ENCODE measurements at regions not wholly inside any gene's neighbourhood (a gene's known extent, or its start where the extent isn't known, plus 50 kb on each side); places are given as distances from the start of the nearest gene placed in this dataset.

DNA sequence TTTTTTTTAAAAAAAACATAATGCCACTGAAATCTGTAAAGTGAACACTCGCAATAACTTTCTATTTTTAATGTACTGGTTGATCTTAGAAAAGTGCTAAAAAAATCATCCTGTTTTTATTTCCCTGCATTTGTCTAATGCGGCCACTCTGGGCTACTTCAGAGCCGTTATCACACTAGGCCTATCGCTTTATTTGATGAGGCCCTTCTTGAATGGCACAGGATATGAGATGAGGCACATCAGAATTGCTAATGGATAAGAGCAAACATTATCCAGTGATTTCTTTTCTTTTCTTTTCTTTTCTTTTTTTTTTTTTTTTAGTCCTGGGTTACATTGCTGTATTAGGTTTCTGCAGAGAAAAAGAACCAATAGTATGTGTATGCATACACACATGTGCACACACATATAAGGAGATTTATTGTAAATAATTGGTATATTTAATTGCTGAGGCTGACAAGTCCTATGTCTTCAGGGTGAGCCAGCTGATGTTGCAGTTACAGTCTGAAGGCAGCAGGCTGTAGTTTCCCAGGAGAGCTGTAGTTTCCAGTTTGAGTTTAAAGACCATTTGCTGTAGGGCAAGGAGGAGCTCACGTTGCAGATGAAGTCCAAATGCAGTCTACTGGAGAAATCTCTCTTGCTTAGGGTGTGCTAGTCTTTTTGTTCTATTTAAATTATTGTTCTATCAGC lies 391.7 kb downstream of the MED10 start:
- no peak overlapping the region for H3K4me3 ChIP-seq (ENCODE audit: control insufficient read depth, low read depth, low read length)
- TF ChIP-seq, protein P1, sequence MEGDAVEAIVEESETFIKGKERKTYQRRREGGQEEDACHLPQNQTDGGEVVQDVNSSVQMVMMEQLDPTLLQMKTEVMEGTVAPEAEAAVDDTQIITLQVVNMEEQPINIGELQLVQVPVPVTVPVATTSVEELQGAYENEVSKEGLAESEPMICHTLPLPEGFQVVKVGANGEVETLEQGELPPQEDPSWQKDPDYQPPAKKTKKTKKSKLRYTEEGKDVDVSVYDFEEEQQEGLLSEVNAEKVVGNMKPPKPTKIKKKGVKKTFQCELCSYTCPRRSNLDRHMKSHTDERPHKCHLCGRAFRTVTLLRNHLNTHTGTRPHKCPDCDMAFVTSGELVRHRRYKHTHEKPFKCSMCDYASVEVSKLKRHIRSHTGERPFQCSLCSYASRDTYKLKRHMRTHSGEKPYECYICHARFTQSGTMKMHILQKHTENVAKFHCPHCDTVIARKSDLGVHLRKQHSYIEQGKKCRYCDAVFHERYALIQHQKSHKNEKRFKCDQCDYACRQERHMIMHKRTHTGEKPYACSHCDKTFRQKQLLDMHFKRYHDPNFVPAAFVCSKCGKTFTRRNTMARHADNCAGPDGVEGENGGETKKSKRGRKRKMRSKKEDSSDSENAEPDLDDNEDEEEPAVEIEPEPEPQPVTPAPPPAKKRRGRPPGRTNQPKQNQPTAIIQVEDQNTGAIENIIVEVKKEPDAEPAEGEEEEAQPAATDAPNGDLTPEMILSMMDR (IDR thresholded peaks at IDR 0.05; ENCODE audit: control insufficient read depth, insufficient read depth, low read depth, low read length, missing control alignments), result no peak
- no peak for DNase-seq (ENCODE audit: low read depth)

DNA sequence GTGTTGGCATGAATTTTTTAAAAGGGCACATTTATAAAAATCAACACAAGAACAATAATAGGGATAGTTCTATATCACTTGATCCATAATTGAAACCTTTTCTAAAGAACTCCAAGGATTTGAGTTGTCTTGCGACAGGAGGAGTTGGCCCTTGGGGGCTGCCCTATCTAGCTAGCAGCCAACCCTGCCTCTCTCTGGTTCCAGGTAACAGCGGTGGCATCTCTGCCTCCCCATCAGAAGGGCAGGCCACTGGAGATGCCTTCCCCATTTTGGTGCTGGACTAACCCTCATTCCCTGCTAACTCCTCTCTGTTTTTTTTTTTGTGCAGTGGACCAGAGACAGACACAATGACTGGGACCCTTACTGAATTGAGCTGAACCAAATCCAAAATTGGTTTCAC lies 393.0 kb downstream of the MED10 start:
- no peak overlapping the region for H3K4me3 ChIP-seq (ENCODE audit: control insufficient read depth, low read depth, low read length)
- DNase-seq (ENCODE audit: low read depth), result no peak
- TF ChIP-seq, protein P1 (IDR thresholded peaks at IDR 0.05; ENCODE audit: control insufficient read depth, insufficient read depth, low read depth, low read length, missing control alignments), result no peak

DNA sequence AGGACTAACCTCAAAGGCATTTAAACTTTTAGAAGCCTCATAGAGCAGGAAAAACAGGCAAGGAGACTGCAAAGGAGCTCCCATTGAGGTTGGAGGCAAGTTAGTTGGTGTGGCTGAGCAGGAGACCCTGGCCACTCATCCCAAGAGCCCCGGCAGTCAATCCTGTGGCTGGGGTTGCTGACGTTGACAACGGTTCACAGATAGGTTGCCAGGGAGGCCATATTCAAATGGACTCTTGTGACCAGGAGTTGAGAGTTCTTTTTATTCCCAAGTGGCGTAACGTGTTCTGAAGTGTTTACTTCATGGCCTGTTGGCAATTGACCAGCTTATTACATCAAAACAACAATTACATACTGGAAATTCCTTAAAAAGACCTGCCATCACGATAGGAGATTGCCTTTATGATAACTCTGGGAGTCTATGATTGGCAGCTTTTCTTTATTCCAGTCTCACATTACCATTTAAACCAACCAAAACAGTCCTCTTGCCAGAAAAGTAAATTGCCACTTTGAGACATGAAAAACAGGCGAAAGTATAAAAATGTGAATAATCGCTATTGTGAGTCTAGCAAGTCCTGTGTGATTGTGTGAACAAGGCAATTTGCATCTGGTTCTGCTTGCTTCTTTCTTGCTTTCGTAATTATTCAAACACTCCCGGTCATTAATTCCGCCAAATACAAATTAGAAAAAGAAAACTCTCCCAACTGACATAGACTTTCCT lies 394.9 kb downstream of the MED10 start:
- TF ChIP-seq, protein P1 (IDR thresholded peaks at IDR 0.05; ENCODE audit: control insufficient read depth, insufficient read depth, low read depth, low read length, missing control alignments), result no peak
- no peak overlapping the region for H3K4me3 ChIP-seq (ENCODE audit: control insufficient read depth, low read depth, low read length)
- no peak for DNase-seq (ENCODE audit: low read depth)

DNA sequence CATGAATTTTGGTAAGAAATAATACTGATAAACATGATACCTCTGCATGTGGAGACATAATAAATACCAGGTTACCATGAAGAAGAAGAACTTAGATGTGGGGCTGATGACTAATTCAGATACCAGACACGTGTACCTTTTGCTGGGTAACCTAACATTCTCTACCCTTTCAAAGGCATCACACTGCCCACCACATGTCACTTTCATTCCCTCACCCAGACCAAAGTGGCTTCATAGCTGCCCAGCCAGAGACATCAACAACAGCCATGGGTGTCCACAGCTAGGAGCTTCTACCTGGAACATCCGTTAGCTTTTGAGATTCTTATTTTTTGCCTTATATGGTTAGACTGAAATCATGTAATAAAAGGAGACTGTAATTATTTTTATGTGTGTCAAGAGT lies 396.8 kb downstream of the MED10 start:
- TF ChIP-seq, protein P1 (IDR thresholded peaks at IDR 0.05; ENCODE audit: control insufficient read depth, insufficient read depth, low read depth, low read length, missing control alignments), result no peak
- no peak overlapping the region for H3K4me3 ChIP-seq (ENCODE audit: control insufficient read depth, low read depth, low read length)
- no peak for DNase-seq (ENCODE audit: low read depth)

DNA sequence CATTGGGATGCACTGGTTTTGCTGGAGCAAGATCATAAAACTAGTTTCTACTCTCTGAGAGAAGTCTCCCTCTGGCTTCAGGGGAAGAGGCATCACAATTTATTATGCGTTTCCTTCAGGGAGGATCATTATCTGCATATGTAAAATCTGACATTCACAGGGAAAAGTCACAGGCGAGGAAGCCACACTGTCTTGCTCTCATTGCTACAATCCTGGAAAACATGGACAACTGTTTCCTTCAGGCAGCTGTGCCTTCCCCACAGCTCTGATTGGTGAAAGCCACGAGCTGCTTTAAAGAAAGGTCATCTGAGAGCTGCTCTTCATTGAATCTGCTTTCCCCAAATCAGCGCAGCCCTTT lies 397.8 kb downstream of the MED10 start:
- DNase-seq (ENCODE audit: low read depth), result no peak
- TF ChIP-seq, protein P1 (IDR thresholded peaks at IDR 0.05; ENCODE audit: control insufficient read depth, insufficient read depth, low read depth, low read length, missing control alignments), result no peak
- H3K4me3 ChIP-seq (ENCODE audit: control insufficient read depth, low read depth, low read length), result no peak overlapping the region

DNA sequence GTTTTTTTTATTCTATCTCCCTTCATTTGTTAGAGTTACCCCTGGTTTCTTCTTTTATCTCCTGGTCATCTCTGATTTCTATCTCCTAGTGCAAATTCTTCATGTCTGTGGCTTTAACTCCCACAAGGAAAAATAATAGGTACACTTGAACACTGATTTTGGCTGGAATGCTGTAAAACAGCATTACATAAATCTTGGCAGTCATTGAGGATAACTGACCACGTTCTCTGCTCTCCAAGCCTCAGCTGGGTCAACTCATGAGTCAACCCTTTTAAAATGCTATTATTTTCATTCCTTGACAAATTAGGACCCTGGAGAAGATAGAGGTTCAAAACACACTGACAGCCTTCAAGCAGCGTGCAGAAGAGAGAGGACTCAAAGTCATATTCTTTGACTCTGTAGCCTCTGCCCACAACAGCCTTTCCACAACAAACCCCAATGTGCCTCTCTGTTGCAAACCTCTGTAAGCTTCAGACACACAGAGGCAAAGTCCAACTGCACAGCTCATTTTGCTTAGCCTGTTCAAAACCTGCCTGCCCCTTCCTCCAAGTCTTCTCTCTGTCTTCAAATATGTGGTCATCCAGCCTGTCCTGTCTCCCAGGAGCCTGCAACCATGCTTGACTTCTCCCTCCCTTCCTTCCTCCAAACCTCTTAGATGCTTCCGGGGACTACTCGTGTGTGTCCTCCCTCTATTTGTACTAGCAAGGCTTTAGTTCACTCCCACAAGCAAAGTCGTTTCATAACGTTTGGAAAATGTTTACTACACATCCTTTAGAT lies 398.4 kb downstream of the MED10 start:
- DNase-seq (ENCODE audit: low read depth), result no peak
- H3K4me3 ChIP-seq (ENCODE audit: control insufficient read depth, low read depth, low read length), result no peak overlapping the region
- TF ChIP-seq, protein P1 (IDR thresholded peaks at IDR 0.05; ENCODE audit: control insufficient read depth, insufficient read depth, low read depth, low read length, missing control alignments), result no peak

All from AG09309 (cell line).